RWPE1 (cell line): ENCODE measurements at regions not wholly inside any gene's neighbourhood (a gene's known extent, or its start where the extent isn't known, plus 50 kb on each side); places are given as distances from the start of the nearest gene placed in this dataset.

Experiments
- CTCF ChIA-PET: fragments of 350-600 bp; sonication (Branson Sonifier 250); formaldehyde crosslinking; extraction: SDS; loops from one replicate; lab custom pipeline; 2021; lab: Yijun Ruan, JAX
- POLR2A ChIA-PET: fragments of 400-600 bp; formaldehyde crosslinking; extraction: SDS; loops from one replicate; lab custom pipeline; 2020; ENCODE audit warnings: antibody characterized with exemption; ENCODE audit not compliant: low non-redundant PET; lab: Yijun Ruan, JAX
- DNase-seq: peaks from one replicate; pipeline ENCODE4 v3.0.0; 2012; ENCODE audit warnings: low spot score
- H3K27ac ChIP-seq: fragments of 450-650 bp; 2 replicates; pipeline ENCODE4 v1.5.1; 2017
- CTCF ChIP-seq: fragments of 450-650 bp; conservative IDR thresholded peaks from 2 replicates; pipeline ENCODE4 v1.5.1; 2017; ENCODE audit warnings: low read depth, mild to moderate bottlenecking

- no peak for DNase-seq
- ChIA-PET CTCF (no interaction called here), POLR2A (no interaction called here)
- no peak for TF ChIP-seq CTCF
- H3K27ac ChIP-seq = no peak overlapping the region
Observed at GRCh38 chr14:65900164-65900563, 487.6 kb downstream of the FUT8 start.

- DNase-seq = no peak
- ChIA-PET POLR2A (no interaction called here), CTCF (no interaction called here)
- no peak overlapping the region for H3K27ac ChIP-seq
- TF ChIP-seq CTCF = no peak
Observed at GRCh38 chr14:65901595-65901994, 489.1 kb downstream of the FUT8 start.

- TF ChIP-seq CTCF = no peak
- DNase-seq = no peak
- ChIA-PET CTCF (no interaction called here), POLR2A (no interaction called here)
- no peak overlapping the region for H3K27ac ChIP-seq
Observed at GRCh38 chr14:65904988-65905387, 492.5 kb downstream of the FUT8 start.

- POLR2A ChIA-PET = no interaction called here
- no peak overlapping the region for H3K27ac ChIP-seq
- CTCF ChIA-PET = no interaction called here
- no peak for DNase-seq
- no peak for TF ChIP-seq CTCF
Observed at GRCh38 chr14:65906344-65906743, 493.8 kb downstream of the FUT8 start.

- CTCF ChIA-PET = no interaction called here
- no peak overlapping the region for H3K27ac ChIP-seq
- DNase-seq = no peak
- POLR2A ChIA-PET = no interaction called here
- no peak for TF ChIP-seq CTCF
Observed at GRCh38 chr14:65906948-65907347, 494.4 kb downstream of the FUT8 start.

- no peak for TF ChIP-seq CTCF
- no peak overlapping the region for H3K27ac ChIP-seq
- peak; percentile 10 for DNase-seq
- ChIA-PET POLR2A (no interaction called here), CTCF (no interaction called here)
Observed at GRCh38 chr14:65910108-65910786, 497.7 kb downstream of the FUT8 start.
